ENCODE measurements at regions not wholly inside any gene's neighbourhood (a gene's known extent, or its start where the extent isn't known, plus 50 kb on each side); places are given as distances from the start of the nearest gene placed in this dataset.
A peak's percentile ranks its signal among the peaks of the same experiment; 100 is the strongest.
"Not testable (repeated sequence)": the region's sequence is repeated elsewhere in the genome, so short reads cannot be mapped to it uniquely, and the experiment has no call there.

DNA sequence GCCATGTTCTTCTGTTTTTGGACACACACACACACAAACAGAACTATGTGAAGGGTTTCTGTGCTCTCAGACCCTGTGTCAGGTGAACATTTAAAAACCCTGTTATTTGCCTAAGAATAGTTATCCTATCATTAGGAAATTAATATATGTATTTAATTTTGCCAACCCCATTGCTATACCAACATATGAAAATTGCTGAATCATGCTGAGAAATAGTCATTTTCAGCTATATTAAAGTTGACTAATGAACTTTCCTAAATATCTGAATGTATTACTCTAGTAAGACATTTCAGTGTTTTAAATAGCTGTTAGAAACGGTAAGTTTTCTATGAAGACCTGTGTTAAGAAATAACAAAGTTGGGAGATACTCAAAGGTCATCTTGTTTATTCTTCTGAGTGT lies 596.9 kb upstream of the GRM7 start:
- no peak for DNase-seq (ENCODE audit: low read depth)

GRCh38 chr3:6264906-6265305 lies 596.0 kb upstream of the GRM7 start:
- no peak for DNase-seq (ENCODE audit: low read depth)

DNA sequence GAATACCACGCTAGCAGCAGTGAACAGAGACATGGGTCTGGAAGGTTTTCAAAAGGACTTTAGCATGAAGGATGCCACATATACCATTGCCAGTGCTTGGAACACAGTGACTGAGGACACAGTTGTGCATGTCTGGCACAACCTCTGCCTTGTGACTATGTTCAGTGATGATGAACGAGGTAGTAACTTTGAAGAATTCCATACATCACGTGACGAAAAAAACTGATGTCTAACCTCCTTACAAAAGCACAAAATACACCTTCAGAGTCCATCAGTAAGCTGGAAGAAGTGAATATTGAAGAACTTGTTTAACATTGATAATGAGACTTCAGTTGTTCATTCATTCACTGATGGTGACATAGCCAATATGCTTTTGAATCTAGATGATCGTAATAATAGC lies 594.8 kb upstream of the GRM7 start:
- no peak for DNase-seq (ENCODE audit: low read depth)

GRCh38 chr3:6273878-6274277 lies 587.0 kb upstream of the GRM7 start:
- DNase-seq (ENCODE audit: low read depth) = no peak

DNA sequence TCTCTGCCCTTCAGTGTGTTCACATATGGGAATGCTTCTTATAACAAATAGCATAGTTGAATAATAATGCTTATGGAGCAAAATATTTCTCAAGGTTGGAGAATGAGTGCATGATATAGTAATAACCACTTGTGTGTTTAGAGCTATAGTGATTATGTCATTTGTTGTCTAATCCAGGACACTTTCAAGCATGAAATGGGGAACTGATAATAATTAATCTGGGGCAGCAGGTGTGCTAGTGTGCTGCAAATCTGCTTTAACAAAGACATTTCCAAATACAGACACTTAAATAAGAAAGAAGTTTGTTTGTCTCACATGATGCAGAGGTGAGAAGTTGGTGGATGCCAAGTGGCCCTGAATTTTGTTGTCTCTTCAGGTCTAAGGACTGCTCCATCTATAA lies 579.3 kb upstream of the GRM7 start:
- DNase-seq (ENCODE audit: low read depth) = no peak

DNA sequence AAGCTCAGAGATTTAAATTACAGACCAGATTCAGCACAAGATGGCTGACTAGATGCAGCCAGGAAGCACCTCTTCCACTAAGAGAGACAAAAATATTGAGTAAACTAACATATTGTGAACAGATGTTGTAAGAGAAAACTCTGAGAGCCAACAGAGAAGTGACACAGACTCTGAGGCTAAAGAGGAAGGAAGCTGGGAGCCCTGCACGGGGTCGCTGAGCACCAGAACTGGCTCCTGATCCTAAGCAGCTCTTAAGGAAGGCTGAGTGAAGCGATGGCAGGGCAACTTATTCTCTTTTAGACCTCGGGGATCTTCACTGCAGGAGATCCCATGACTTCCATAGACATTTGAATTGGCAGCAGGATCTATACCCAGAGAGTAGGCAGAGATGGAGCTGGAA lies 578.0 kb upstream of the GRM7 start:
- no peak for DNase-seq (ENCODE audit: low read depth)

DNA sequence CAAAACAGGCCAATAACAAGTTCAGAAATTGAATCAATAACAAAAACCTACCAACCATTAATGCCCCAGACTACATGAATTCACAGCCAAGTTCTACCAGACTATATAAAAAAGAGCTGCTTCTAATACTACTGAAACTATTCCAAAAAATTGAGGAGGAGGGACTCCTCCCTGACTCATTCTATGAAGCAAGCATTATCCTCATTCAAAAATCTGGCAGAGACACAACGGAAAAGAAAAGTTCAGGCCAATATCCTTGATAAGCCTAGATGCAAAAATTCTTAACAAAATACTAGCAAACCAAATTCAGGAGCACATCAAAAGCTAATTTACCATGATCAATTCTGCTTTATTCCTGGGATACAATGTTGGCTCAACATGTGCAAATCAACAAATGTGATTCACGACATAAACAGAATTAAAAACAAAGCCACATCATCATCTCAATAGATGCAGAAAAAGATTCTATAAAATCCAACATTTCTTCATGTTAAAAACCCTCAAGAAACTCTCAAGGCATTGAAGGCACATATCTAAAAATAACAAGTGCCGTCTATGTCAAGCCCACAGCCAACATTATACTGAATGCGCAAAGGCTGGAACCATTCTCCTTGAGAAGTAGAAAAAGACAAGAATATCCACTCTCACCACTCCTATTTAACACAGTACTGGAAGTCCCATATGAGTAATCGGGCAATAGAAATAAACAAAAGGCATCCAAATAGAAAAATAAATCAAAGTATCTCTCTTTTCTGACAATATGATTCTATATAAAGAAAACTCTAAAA lies 573.6 kb upstream of the GRM7 start:
- peak; percentile 45 for DNase-seq (ENCODE audit: low read depth)

GRCh38 chr3:6301626-6302025 lies 559.3 kb upstream of the GRM7 start:
- peak; percentile 17 for DNase-seq (ENCODE audit: low read depth)

- DNase-seq (ENCODE audit: low read depth) = no peak
Measured at GRCh38 chr3:6315906-6316305, 545.0 kb upstream of the GRM7 start.

DNA sequence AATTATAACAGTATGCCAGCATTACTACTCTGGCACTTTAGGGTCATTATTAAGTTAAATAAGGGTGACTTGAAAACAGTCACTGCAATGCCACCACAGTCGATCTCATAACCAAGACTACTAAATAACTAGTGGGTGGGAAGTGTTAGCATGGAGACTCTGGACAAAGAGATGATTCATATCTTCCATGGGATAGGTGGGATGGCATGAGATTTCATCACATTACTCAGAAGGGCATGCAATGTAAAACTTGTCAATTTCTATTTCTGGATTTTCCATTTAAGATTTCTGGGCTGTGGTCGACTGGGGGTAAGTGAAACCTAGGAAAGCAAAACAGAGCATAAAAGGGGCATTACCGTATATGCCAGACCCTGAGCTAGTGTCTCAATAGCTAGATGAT lies 538.9 kb upstream of the GRM7 start:
- no peak for DNase-seq (ENCODE audit: low read depth)

- no peak for DNase-seq (ENCODE audit: low read depth)
Measured at GRCh38 chr3:6326771-6327170, 534.1 kb upstream of the GRM7 start.

GRCh38 chr3:6340980-6341325 lies 520.0 kb upstream of the GRM7 start:
- not testable (repeated sequence) for DNase-seq (ENCODE audit: low read depth)

GRCh38 chr3:6351752-6352151 lies 509.2 kb upstream of the GRM7 start:
- DNase-seq (ENCODE audit: low read depth) = no peak

- no peak for DNase-seq (ENCODE audit: low read depth)
Measured at GRCh38 chr3:6354653-6355052, 506.3 kb upstream of the GRM7 start.

GRCh38 chr3:6362406-6362805 lies 498.5 kb upstream of the GRM7 start:
- no peak for DNase-seq (ENCODE audit: low read depth)

- DNase-seq (ENCODE audit: low read depth) = no peak
Measured at GRCh38 chr3:6367171-6367570, 493.7 kb upstream of the GRM7 start.

DNA sequence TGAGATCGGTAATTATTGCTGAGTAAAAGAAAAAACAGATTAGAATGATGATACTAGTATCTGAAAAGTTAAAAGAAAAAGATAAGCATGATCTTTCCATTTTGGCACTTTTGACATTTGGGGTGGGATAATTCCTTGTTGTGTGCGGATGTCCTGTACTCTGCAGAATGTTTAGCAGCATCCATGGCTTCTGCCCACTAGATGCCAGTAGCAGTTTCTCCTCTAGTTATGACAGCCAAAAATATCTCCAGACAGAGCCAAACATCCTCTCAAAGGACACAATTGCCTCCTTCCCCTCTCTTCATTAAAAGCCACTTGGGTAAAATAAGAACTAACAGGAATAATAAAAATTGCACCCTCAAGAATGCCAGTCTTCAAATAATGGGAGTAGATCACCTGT lies 468.8 kb upstream of the GRM7 start:
- no peak for DNase-seq (ENCODE audit: low read depth)

GRCh38 chr3:6394944-6395343 lies 466.0 kb upstream of the GRM7 start:
- DNase-seq (ENCODE audit: low read depth) = no peak

- DNase-seq (ENCODE audit: low read depth) = no peak
Measured at GRCh38 chr3:6396631-6397030, 464.3 kb upstream of the GRM7 start.

DNA sequence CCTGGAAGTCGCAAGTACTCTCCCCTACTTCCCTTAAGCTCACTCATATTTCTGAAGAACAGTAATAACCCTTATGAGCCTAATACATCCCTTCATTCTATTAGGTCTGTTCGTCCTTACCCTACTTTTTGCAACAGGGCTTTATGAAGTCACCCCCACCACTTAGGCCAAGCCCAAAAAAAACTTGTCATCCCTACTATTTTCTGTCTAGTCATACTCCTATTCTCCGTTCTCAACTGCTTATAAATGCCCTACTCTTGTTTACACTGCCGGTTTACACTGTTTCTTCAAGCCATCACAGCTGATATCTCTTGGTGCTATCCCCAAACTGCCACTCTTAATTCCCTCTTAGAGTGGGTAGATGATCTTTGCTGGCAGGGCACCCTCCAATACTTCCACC lies 458.2 kb upstream of the GRM7 start:
- DNase-seq (ENCODE audit: low read depth) = not testable (repeated sequence)

- DNase-seq (ENCODE audit: low read depth) = not testable (repeated sequence)
Measured at GRCh38 chr3:6406923-6407322, 454.0 kb upstream of the GRM7 start.

DNA sequence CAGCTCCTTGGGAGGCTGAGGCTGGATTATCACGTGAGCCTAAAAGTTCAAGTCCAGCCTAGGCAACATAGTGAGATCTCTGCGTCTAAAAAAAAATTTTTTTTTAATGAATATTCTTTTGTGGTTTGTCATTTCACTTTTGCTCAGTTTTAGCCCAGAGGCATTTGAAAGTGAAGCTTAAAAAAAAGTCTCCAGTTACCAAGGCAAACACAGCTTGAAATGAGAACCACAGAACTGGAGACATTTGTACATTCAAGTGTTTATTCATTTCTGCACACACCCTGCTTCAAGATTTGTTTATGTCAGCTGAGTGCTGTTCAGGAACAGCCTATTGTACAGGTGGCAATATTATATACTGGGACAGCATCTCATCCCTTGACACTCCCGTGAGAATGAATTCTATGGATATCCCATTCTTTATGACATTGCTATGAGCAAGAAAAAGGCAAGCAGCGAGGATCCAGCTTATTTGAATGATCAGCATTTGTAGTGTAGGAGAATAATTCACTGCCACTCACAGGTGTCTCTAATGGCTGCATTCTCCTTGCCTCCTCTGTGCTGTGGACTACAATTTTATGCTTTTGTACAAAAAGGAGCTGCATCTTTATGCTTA lies 444.8 kb upstream of the GRM7 start:
- no peak for DNase-seq (ENCODE audit: low read depth)

DNA sequence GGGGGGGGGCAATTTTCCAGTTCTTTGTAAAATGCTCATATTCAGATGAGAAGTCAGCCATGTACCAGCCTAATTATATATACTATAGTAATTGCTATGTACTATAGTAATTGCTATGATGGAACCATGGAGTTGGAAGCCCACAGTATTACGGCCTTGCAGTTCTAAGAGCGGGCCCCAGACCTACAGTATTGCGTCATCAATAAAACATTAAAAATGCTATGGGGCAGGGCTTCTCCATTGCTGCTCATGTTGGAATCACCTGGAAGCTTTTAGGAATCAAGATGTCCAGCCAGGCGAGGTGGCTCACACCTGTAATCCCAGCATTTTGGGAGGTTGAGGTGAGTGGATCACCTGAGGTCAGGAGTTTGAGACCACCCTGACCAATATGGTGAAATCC lies 443.7 kb upstream of the GRM7 start:
- DNase-seq (ENCODE audit: low read depth) = no peak

- no peak for DNase-seq (ENCODE audit: low read depth)
Measured at GRCh38 chr3:6418485-6418884, 442.4 kb upstream of the GRM7 start.

All from forelimb muscle (tissue), 1 donor.